ENCODE measurements at regions not wholly inside any gene's neighbourhood (a gene's known extent, or its start where the extent isn't known, plus 50 kb on each side); places are given as distances from the start of the nearest gene placed in this dataset.

GRCh38 chr9:15047028-15047551, 136.9 kb upstream of the FREM1 start:
- TF ChIP-seq CTCF (conservative IDR thresholded peaks at IDR 0.05) = no peak
- TF ChIP-seq ZFX (IDR thresholded peaks at IDR 0.05) = no peak
